Epithelial cell of prostate (primary cell): ENCODE measurements at regions not wholly inside any gene's neighbourhood (a gene's known extent, or its start where the extent isn't known, plus 50 kb on each side); places are given as distances from the start of the nearest gene placed in this dataset.
A peak's percentile ranks its signal among the peaks of the same experiment; 100 is the strongest.

Experiments used
- DNase-seq: peaks from one replicate; pipeline ENCODE4 v3.0.0-alpha.2; 2011; ENCODE audit warnings: low read depth, low spot score
- H3K27ac ChIP-seq: fragments of 450-650 bp; 2 replicates; pipeline ENCODE4 v1.5.1; 2017; ENCODE audit warnings: mild to moderate bottlenecking

DNA sequence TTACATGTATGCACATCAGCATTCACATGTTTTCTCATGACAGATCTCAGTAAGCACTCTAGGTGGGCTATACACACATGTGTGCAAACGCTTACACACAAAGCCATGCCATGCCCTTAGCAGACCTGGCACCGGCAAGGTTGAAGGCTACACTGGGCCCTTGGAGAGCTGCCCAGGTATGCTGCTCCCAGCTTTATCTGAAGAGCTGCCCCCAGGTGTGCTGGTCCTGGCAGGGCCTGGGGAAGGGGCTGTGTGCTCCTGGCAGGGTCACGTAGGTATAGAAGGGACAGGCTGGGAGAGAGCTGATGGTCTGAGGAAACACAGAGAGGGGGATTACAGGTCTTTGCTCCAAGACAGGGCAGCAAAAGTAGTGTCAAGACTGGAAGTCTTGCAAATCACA, 146.7 kb upstream of the VANGL1 start:
- DNase-seq, result no peak
- no peak overlapping the region for H3K27ac ChIP-seq

DNA sequence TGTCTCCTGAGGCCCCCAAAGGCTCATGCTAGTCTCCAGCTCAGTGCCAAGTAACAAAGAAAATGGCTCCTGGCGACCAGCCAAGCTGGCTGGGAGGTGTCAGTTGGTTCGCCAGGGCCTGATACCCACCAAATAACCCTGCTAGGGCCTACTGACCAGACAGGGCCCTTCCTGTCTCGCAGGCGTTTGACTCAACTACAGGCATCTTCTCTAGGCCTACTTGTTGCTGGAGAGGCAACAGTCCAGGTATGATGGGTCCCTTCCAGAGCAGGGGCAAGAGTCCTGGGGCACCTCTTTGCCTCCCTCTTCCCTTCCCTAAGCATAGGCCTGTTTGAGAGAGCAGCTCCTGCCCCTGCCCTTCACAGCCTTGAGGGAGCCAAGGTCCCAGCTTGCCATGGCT, 147.9 kb upstream of the VANGL1 start:
- DNase-seq, result no peak
- no peak overlapping the region for H3K27ac ChIP-seq

DNA sequence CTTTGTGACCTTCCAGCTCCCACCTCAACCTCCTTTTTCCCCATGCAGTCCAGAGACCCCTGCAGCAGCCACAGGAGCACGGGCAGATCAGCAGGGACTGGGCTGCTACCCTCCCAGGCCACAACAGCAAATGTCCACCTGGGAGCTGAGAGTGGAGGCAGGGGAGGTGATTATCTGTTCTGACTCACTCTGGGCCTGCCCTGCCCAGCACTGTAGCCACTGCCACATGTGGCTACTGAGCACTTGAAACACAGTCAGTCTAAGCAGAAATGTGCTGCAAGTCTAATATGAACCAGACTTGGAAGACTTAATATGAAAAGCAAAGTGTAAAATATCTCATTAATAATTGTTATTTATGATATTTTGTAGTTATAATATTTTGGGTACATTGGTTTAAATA, 148.9 kb upstream of the VANGL1 start:
- no peak overlapping the region for H3K27ac ChIP-seq
- DNase-seq, result no peak

DNA sequence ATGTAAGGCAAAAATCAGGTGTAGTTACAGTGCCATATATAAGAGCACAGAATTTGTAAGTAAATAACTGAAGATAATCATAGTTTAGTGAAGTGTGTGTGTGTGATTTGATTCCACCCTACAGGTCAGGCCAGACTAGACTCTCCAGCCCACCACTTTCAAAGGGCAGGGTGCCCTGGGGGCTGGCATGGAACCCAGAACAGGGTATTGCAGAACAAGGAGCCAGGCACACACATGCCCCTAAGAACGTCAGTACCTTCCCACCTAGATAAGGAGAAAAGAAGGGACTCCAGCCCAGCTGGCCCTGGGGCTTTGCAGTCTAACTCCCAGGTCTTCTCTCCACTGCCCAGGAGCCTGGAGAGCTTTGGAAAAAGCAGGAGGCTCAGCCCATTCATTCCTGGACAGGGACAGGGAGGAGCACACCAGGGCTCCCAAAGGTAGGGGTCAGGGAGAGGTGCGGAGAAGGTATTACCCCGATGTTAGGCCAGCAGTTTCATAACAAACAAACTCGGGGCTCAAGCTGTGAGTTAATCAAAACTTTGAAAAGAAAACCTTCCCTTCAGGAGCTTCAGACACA, 149.7 kb upstream of the VANGL1 start:
- DNase-seq, result no peak
- no peak overlapping the region for H3K27ac ChIP-seq

DNA sequence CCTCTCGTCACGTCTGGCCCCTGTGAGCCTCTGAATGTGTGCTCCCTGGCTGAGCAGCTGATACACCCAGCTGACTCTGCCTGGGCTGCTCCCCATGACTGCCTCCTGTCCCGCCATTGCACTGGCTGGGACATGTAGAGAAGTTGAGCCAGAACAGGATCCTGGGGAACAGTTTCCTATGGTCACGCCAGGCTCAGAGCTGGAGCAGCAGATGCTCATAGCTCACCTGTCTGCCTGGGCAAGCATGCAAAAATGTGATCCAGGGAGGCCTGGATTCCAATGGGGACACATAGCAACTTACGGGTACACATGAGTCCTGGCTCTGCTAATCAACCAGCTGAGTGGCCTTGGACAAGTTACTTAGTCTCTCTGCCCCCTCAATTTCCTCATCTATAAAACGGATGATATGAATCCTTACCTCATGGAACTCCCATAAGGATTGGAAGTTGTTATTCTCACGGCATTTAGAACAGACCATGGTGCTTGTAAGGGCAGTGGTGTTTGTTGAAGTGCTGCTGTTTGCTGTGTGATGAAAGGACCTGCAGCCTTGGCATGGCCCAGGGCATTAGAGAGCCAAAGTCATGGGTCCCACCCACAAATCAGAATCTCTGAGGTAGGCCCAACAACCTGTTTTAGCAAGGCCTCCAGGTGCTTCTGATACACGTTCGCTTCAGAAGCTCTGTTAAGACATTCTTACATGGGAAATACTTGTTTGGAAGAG, 150.3 kb upstream of the VANGL1 start:
- H3K27ac ChIP-seq, result no peak overlapping the region
- no peak for DNase-seq

DNA sequence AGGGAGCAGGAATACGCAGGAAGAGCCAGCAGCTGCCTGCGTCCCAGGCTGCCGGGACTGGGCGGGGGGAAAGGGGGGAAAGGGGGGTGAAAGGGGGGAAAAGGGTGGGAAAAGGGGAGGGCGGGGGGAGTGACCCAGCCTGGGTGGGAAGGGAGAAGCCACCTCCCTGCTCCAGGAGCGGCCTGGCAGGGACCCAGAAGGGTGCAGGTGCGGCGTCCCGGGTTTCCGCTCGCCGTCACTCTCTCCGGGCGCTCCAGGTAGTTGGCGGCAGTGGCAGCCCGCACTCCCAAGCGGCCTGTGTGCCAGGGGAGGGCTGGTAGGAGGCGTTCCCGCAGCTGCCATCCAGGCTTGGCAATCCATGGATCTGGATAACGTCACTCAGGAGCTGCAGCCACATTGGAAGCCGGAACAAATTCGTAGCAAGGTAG, 141.0 kb upstream of the NGF start:
- no peak overlapping the region for H3K27ac ChIP-seq
- no peak for DNase-seq

DNA sequence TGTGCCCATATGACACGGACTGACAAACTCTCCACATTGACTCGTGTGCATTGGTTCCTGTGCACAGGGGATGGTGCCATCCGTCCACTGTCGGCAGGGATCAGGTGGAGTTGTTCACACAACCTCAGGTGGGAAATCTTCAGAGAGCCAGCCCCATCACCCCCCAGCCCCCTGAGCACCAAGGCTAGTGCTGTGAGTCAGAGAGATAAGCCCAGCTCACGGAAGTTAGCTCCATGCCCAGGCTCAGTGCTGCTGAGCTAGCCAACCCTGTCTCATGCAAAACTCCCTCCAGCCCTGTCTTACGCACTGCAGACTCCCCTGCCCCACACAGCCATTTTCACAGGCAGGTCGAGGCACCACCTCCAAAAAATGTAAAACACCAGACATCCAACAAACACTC, 139.0 kb upstream of the NGF start:
- no peak overlapping the region for H3K27ac ChIP-seq
- no peak for DNase-seq

DNA sequence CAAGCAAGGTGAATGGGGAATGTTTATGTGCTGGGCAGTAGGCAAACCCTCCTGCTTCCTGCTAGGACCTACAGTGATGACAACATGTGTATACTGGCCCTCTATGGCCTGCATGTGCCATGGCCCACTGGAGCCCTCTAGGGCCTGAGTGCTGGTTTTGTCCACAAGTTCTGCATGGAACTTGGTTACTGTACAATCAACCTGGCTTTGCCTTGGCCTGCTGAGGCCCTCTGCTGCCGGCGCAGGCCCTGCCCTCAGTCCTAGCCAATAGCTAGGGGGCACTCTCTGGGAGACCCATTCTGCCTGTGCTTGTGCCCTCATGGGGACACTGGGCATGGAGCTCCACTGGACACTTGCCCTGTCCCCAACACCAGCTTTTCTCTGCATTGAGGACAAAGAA, 138.6 kb upstream of the NGF start:
- DNase-seq, result no peak
- no peak overlapping the region for H3K27ac ChIP-seq

DNA sequence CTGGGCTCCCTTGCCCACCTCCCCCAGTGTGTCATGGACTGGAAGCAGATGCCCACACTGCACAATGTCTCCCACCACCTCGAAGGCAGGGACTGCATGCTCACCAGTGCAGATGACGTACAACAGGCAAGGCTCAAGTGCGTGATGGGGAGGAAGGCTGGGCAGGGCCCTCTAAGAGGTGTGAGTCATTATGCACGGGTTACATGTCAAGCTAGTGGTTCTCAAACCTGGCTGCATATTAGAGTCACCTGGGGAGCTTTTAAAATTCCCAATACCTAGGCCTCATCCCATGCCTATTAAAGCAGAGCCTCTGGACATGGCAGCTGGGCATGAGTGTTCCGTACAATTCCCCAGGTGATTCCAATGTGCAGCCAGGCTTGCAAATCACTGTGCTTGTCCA, 137.9 kb upstream of the NGF start:
- no peak overlapping the region for H3K27ac ChIP-seq
- DNase-seq, result no peak

DNA sequence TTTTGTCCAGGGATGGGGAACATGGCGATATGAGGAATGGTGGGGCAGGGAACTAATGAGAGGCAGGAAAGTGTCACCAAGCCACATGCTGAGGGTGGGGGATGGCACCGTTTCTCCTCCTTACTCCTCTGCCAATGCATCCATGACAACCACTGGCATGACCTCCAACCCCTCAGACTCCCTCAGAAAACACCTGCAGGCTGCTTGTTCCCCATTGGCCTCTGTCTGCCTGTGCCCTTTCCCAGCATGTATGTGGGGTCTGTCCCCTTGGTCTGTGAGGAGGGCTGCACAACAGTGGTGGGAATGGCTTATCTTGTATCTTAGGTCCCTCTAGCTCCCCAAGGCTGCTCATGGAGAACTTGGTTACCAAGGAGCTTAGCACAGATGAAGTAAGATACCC, 137.2 kb upstream of the NGF start:
- H3K27ac ChIP-seq, result no peak overlapping the region
- DNase-seq, result no peak

DNA sequence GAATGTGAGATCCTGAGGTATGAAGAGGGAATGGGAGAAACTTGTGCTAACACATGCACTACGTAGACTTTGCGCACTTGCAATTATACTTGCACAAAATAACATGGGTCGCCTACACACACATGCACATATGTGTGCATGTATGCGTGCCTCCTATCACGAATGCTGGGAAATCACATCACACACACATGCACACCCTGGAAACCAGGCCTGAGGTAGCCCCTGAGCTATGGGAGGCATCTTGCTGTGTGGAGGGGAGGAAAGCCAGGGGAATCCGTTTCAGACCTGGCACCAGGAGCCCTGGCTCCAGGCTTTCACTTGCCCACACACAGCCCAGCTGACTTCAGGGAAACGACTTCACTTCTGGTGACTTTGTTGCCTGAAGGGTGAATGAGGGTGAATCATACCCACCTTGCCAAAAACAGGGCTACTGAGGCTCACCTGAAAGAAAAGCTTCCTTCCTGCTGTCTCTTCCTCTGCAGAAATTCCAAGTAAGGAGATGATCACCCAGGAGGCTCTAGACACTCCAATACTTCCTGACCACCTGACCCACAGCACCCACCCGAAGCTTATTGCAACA, 136.0 kb upstream of the NGF start:
- H3K27ac ChIP-seq, result no peak overlapping the region
- DNase-seq, result peak; percentile 55

DNA sequence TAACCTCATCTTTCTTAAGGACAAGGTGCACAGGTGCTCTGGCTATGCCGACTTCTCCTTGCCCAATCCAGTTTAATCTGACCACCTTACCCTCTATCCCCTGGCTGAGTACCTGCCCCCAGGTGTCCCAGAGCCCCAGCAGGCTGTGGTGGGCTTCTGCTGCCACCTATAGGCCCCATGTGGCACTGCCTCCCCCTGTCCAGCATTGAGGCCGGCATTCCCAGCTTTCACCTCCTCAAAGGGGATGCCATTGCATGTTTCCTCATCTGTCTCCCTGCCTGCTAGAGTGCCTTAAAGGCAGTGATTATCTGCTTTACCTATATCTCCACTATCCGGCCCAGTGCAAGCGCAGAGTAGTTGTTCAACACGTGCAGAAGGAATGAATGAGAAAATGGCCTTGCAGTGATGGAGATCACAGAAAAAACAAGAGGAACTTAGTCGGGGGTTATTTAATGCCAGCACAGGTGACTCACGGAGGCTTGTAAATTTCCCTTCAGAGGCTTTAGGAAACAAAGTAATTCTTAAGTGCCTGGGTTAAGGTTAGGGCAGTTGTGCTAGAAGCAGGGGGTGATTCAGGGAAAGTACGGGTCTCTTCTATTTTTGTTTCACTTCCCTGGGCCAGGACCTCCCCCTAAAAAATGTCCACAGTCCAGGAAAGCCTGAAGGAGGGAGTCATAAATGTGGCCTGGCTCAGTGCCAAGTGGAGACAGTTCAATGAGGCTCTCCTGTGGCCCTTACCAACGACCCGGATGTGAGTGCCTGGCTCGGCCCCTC, 131.8 kb upstream of the NGF start:
- H3K27ac ChIP-seq, result peak overlapping the region; percentile 50
- peak; percentile 31 for DNase-seq

DNA sequence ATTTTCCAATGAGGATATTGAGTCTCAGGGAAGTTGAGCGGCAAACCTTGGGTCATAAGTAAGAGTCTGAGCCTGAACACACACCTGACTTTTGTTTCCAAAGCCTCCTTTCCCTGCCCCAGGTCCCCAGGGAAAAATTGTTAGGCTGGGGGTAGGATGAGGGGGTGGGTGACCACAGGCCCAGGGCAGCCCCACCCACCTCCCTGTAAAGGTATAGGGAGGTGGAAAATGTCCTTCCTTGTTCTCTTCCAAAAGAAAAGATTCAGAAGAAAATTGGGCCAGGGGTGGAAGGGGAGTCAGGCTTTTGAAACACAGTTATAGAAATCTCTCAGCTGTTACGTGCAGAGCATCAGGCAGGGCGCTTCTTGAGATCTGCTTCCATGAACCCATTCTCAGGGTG, 129.7 kb upstream of the NGF start:
- no peak for DNase-seq
- H3K27ac ChIP-seq, result no peak overlapping the region

DNA sequence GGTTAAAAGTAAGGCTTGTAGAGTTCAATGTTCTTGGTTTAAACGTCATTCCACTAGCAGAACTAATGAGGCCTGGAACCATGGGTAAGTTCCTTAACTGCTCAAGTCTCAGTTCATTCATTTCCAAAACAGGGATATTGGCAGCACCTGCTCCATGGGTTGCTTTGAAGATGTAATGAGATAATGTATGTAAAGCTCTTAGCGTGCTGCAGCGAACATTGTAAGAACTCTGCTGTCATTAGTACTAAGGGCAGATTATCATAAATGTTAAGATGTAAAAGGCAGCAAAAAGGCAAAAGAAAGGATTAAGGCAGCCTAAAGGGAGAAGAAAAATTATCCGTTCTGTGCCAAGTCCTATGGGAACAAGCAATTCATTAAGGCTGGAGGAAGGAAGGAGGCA, 129.1 kb upstream of the NGF start:
- no peak overlapping the region for H3K27ac ChIP-seq
- no peak for DNase-seq

DNA sequence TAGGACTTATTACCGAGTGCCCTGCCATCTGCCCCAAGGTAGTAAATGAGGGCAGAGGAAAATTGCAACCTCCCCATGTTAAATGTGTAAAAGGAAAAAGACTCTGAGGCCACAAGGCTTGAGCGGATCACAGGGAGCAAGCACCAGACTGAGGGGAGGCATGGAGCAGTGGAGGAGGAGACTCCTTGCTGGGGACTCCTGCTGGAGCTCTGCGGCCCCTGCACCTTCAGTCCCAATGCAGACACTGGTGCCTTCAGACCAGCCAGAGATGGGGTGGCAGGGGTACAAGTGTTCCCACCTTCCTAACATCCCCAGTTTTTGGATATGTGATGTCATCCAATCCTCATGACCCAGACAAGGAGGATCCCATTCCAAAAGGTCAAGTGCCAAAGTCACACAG, 128.4 kb upstream of the NGF start:
- no peak for DNase-seq

DNA sequence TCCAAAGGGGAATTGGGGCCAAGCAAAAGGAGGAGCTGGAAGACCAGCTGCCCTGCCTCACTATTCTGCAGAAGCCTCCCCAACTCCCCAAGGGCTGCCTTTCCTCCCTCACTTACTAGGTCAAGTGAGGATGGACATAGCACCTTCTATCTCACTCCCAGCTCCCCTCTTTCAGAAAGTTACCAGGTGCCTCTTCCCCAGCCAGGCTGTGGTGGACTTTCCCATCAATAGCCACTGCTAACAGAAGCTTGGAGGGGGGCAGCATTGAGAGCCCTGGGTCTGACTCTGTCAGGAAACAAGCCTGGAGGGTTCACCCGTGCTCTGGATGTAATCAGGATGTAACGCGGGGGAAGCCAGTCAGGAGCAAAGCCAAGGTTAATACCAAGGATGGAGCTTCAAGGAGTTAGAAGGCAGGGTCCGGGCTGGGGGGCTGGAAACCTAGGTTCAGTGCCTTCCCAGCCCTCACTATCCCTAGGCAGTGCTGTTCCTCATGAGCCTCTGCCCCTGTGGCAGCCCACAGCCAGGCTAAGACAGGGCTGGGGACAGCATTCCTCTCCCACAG, 127.8 kb upstream of the NGF start:
- no peak for DNase-seq
- no peak overlapping the region for H3K27ac ChIP-seq

More for the DNA sequence above, 128.4 kb upstream of the NGF start:
- no peak overlapping the region for H3K27ac ChIP-seq

DNA sequence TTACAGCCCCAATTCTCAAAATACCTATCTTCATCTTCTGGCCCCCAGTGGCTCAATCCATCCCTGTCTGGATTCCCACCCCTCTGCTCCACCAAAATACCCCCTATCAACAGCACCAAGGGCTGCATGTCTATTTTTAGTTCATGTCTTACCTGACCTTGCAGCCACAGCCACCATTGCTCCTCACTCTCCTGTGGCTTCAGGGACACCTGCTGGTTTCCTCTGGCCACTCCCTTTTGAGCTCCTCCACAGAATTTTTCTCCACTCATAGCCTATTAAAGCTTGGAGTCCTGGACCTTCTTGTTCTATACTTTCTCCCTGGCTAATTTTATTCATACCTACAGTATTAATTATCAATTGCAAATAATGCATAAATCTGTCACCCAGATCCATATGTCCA, 125.3 kb upstream of the NGF start:
- H3K27ac ChIP-seq, result no peak overlapping the region
- DNase-seq, result no peak

DNA sequence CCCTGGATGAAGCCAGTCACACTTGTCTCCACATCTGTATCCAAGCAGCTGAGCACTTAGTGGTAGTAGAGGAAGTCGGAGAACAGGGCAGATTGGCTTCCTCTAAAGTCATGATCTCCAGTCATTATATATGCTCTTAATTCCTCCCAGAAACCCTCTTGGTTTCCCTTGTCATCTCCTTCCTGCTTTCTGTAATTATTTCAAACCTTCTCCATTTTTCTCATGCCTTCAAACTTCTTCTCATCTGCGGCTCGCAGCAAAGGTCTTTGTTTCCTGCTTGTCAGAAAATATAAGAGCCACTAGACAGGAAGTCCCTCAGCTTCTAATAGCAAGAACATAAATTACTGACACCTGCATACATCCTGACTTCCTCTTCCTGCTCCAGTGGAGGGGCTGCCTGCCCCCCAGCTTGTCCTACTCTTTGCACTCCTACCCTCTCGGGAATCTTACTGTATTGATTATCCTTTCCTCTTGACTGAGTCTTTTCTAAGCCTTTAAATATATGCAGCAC, 124.6 kb upstream of the NGF start:
- no peak overlapping the region for H3K27ac ChIP-seq
- no peak for DNase-seq

DNA sequence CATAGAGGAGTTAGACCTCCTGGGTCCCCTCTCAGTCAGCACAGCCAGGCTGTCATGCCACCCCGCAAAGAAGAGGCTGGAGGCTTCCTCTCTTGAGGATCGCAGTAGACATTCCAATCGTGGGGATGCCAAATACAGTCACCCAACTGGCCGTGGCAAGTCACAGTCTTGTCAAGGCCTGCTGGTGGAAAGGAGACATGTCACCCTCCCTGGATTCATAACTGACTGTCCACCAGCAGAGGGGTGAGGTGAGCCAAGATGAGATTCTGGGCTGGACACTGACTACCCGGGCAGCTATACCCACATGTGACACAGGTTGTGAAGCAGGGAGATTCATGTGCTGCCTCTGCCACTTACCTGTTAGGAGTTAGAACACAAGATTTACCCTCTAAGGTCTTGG, 123.5 kb upstream of the NGF start:
- no peak overlapping the region for H3K27ac ChIP-seq
- DNase-seq, result no peak

DNA sequence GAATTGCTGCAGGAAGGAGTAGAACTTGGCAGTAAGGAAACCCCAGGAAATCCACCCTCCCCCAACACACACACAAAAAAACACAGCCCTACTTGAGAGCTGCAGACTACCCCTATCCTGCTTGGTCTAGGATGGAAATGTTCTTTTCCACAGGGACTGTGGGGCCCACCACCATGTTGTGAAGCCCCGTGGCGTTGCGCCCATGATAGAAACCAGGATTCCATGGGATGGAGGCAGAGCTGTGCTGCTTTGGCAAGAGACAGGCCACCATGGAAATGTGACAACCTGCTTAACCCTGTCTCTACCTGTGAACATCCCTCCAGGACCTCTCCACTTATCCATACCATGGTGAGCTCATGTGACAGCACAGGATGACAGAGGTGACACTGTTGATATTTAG, 121.1 kb upstream of the NGF start:
- no peak for DNase-seq
- no peak overlapping the region for H3K27ac ChIP-seq
